CD4-positive, alpha-beta T cell treated with Interleukin-15 for 4 hours (primary cell): ENCODE measurements at regions not wholly inside any gene's neighbourhood (a gene's known extent, or its start where the extent isn't known, plus 50 kb on each side); places are given as distances from the start of the nearest gene placed in this dataset.

Source experiments
- DNase-seq: peaks from one replicate; pipeline ENCODE4 v3.0.0-alpha.2; 2020; ENCODE audit warnings: low spot score

GRCh38 chr14:44712024-44712815 lies 205.1 kb upstream of the FSCB start:
- no peak for DNase-seq

DNA sequence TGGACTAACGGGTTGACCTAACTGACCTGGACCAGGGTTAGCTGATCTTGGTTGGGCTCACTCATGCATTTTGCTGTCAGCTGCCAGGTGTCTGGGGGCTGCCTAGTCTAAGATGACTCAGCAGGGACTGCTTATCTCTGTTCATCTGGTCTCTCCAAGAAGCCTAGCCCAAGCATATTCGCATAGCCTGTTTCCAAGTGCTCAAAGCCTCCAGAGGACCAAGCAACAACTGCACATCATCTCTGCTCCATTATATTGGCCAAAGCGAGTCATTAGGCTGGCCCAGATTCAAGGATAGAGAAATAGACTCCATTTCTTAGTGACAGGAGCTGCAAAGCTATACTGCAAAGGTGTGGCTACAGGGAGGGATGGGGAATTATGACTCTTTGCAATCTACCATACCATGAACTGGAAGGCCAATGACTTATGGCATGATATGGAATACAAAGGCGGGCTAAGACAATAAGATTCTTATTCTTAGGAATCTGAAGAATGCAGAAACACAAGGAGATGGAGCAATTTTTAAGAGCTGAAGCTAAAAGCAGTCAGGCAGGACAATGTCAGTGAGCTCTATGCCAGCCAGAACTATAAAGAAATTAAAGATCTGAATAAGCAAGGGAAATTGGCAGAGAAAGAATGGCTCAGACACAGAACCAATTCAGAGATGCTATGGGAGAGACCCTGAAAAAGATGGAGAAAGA lies 194.6 kb upstream of the FSCB start:
- no peak for DNase-seq

GRCh38 chr14:44700694-44701093 lies 193.6 kb upstream of the FSCB start:
- DNase-seq: no peak

DNA sequence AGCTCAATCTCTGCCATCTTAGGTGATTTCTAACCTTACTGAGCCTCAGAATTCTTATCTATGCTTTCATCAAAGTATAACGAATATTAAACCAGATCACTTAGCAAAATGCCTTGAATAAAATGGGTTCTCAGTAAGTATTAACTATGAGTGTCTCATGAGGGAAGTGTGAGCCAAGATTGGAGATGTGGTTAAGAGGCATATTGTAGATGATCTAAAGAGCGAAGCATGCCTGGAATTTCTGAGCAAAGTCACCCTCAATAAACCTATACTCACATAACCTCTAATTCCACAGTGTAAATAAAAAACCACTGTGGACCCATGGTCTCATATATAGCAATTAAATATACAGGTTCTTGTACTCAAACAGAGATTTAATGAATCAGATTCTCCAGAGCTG lies 193.1 kb upstream of the FSCB start:
- no peak for DNase-seq

DNA sequence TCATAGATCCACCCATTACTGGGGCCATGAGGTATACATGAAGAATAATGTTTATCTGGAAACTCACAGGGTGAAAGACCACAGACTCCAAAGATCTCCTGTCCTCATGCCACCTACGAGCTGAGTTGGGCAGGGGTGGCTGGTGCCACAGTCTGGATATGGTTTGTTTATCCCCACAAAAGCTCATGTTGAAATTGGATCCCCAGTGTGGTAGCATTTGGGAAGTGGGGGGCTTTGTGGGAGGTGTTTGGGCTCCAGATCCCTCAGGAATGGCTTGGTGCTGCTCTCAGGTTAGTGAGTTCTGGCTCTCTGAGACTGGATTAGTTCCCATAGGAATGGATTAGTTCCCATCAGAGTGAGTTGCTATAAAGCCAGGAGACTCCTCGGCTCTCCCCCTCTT lies 192.3 kb upstream of the FSCB start:
- DNase-seq: no peak

DNA sequence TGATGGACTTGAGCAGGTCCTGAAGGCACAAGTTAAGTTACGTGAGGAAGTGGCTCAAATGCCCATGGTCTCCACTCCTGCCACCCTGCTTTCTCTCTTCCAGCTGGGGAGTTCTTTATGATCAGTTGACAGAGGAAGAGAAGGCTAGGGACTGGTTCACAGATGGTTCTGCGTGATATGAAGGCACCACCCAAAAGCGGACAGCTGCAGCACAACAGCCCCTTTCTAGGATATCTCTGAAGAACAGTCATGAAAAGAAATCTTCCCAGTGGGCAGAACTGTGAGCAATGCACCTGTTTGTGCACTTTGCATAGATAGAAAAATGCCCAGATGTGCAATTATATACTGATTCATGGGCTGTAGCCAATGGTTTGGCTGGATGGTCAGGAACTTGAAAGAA lies 162.4 kb upstream of the FSCB start:
- DNase-seq: no peak

DNA sequence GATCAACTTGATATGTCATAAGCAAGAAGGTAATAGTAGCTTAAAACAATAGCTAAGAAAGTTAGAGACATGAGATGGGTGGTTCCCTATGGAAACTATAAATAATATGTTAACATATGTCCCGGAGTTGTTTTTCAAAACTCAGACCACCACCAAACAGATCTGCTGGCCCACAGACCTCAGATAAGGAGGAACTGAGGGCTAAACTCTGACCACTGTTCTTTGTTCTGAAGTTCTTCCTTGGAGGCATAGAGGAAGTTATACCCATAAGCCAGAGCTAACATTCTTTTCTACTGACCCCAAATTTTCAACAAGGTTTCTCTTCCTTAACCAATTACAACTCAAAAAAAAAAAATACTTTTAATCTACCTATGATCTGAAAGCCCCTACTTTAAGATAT lies 156.1 kb upstream of the FSCB start:
- no peak for DNase-seq

- DNase-seq: no peak
These were observed 155.3 kb upstream of the FSCB start for GRCh38 chr14:44662250-44662891.

GRCh38 chr14:44658389-44658696 lies 151.3 kb upstream of the FSCB start:
- no peak for DNase-seq

DNA sequence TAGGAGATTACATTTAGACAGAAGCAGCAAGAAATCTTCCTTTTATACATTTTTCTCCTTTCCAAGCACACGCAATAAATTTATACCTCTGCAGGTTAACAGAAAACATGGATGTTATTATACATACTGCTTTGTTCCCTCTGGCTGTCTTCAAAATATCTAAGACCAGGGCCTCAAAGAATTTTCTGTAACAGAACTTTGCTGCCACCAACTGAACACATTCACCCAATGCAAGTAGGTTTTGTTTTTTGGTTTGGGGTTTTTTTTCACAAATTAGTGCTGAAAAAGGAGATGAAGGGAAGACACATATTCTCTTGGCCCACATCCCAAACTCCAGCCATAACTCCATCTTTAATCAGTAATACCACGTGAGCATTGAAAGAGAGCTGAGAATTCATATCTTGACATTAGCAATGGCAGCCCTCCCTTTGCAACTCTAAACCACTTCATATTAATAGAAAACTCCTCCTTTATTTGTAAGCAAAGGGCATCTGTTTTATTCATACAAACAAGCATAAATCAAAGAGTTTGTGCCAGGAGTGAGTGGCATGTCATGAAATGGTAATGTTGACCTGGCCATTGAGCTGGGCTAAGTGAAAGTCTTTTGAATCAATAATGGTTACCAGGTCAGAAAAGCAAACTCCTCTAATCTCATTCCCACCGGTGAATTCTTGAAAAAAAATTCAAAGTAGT lies 150.8 kb upstream of the FSCB start:
- DNase-seq: no peak

DNA sequence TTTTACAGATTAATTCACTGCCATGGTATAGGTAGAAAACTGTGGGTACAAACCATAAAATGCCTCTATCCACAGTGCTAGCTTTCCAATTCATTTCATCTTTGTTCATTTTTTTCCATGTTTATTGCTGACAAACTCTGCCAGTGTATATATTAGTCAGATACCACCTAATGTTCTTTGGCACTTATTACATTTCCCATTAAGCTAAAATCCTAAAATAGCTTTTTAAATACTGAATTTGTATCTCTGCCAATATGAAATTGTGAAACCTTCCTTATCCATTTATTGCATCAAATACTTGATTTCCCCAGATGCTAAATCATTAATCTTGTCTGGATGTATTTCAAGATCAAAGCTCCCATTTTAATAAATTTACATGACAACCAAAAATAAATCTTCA lies 150.1 kb upstream of the FSCB start:
- DNase-seq: no peak

DNA sequence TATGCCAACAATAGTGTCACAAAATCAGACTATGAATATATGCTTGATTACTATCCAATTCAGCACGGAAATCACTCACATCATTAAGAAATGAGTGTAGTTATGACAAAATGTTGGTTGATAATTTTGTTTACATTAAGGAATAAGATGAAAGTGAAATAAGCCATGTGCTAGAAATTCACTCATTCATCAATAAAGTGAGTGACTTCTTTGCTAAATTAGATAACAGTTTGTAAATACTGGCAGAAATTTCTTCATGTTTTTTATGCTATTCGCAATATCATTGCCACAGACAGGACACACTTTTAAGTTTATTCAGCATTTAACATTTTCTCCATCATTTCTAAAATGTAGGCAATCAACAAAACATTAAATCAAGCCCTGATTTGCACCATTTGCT lies 147.5 kb upstream of the FSCB start:
- DNase-seq: no peak

DNA sequence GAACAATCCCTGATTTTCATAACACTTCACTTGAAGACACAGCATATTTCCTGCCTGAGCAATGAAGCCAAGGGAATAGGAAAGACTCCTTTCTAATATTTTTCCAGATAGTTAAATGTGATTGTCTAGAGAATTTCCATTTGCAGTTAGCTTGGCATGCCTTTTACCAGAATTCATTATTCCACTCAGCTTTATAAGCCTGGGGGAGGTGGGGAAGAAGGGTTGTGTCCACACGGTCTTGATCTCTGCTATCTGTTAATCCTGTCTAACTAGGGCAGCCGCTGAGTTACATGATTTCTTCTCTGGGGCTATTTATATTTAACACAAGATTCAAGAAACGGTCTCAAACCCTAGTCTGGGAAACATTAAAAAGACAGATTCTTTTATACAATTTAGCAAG lies 146.6 kb upstream of the FSCB start:
- DNase-seq: no peak

DNA sequence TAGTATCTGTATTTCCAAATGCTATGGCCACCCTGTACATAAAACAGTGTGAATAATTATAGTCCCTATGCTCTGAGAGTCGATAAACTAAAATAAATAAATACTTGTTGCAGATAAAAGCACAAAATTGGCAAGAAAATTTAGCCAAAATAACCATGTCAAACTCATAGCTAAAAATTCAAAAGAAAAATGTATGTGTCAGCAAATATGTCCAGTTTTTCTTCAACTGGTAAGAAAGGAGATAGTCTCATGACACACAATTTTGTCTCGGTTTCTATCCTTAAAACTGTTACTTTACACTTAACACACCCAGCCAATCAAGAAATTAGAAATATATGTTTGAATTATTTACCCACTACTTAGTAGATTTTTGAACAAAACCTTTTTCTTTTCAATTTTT lies 145.6 kb upstream of the FSCB start:
- no peak for DNase-seq

DNA sequence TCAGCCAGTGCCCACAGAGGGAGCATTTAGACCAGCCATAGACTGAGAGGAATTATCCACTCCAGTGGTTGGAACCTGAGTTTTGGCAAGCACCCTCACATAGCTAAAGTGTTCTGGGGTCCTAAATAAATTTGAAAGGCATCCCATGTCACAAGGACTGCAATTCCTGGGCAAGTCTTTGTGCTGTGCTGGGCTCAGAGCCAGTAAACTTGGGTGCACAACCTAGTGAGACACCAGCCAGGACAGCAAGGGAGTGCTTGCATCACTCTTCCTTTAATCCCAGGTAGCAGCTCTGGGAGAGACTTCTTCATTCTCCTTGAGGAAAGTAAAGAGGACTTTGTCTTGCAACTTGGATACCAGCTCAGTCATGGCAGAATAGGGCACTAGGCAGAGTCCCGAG lies 142.0 kb upstream of the FSCB start:
- DNase-seq: no peak

DNA sequence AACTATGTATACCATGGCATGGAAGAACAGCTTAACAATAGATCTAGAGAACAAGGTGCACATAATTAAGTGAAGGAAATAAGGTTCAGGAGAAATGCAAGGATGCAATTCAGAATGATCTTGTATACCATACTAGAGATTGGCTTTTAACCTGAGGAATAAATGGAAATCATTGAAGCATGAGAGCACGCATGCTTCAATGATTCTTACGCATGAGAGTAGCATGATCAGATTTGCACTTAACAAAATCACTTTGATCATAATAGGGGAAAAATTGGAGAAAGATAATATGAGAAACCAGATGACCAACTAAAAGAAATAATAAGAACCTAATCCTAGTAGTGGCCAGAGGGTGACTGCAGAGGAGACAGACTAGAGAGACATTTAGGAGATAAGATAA lies 133.3 kb upstream of the FSCB start:
- no peak for DNase-seq

GRCh38 chr14:44639781-44640385 lies 132.8 kb upstream of the FSCB start:
- no peak for DNase-seq

GRCh38 chr14:44634692-44635091 lies 127.6 kb upstream of the FSCB start:
- DNase-seq: no peak

DNA sequence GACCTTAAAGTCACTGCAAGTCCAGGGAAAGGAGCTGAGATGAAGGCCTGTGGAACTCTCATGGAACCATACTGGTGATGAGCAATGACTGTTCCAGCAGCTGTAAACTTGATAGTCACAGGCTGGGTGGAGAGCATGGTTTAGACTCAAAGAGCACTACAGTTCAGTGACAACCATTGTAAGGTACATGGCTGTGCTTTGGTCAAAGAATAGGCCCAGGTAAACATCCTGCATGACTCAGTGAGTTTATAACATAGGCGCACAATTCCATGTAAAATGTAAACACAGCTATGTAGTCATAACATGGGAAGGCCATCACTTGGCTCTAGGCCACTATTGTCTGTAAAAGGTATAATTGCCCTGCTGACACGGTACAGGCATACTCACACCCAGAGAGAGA lies 119.3 kb upstream of the FSCB start:
- DNase-seq: no peak

DNA sequence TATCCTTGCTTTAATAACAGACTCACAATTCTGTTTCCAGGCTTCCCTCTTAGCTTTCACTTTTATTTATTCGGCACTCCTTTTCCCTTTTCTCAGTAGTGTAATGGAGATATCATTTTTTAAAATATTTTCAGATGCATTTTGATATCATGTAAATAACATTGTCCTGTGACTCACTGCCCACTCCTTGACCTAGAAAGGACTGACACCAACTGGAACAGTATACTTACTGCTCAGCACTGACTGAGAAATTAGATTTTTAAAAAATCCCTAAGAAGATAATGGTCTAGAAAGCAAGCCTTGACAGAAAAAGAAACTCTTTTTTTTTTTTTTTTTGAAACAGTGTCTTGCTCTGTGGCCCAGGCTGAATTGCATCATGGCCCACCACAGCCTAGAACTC lies 118.0 kb upstream of the FSCB start:
- no peak for DNase-seq

GRCh38 chr14:44620121-44621019 lies 113.3 kb upstream of the FSCB start:
- DNase-seq: no peak

GRCh38 chr14:44616204-44616603 lies 109.1 kb upstream of the FSCB start:
- DNase-seq: no peak
